HCT116 (cell line): ENCODE measurements at regions not wholly inside any gene's neighbourhood (a gene's known extent, or its start where the extent isn't known, plus 50 kb on each side); places are given as distances from the start of the nearest gene placed in this dataset.

ENCODE experiments used
- ELF1 ChIP-seq: IDR thresholded peaks from 2 replicates; pipeline ENCODE4 v1.6.1; 2012; ENCODE audit warnings: low read depth, borderline replicate concordance
- EZH2 ChIP-seq: fragments of 200-600 bp; sonication (generic); IDR thresholded peaks from 2 replicates; pipeline ENCODE4 v1.6.1; 2017; ENCODE audit warnings: antibody characterized with exemption, mixed run types
- POLR2A ChIP-seq: IDR thresholded peaks from 2 replicates; pipeline ENCODE4 v1.7.0; 2011; ENCODE audit warnings: borderline replicate concordance; ENCODE audit not compliant: insufficient read depth, insufficient read length; ENCODE audit errors: extremely low read depth
- RAD21 ChIP-seq: IDR thresholded peaks from 2 replicates; pipeline ENCODE4 v1.6.1; 2012; ENCODE audit warnings: low read depth, mild to moderate bottlenecking
- SRF ChIP-seq: IDR thresholded peaks from 2 replicates; pipeline ENCODE4 v1.6.1; 2012; ENCODE audit warnings: low read depth
- YY1 ChIP-seq: IDR thresholded peaks from 2 replicates; pipeline ENCODE4 v1.6.1; 2011; ENCODE audit warnings: low read length, low read depth, moderate library complexity, mild to moderate bottlenecking; ENCODE audit not compliant: insufficient replicate concordance; ENCODE audit errors: extremely low read depth
- TF ChIP-seq, protein P1 (sequence below), 3 experiments: fragments of 200-600 bp in 1 of 3; sonication (generic) in 1 of 3; IDR thresholded peaks in 2 of 3; conservative IDR thresholded peaks in 1 of 3; 2 replicates each; pipeline ENCODE4 v1.5.1; 2012 to 2017; ENCODE audit warnings: low read depth in 2 of 3, low read length in 2 of 3, antibody characterized with exemption in 1 of 3, borderline replicate concordance in 1 of 3, control low read depth in 1 of 3, mild to moderate bottlenecking in 1 of 3, mixed read lengths in 1 of 3, mixed run types in 1 of 3, moderate library complexity in 1 of 3; ENCODE audit not compliant: insufficient read depth in 1 of 3
- TF ChIP-seq, protein P2 (sequence below): IDR thresholded peaks from 2 replicates; pipeline ENCODE4 v1.6.1; 2012

DNA sequence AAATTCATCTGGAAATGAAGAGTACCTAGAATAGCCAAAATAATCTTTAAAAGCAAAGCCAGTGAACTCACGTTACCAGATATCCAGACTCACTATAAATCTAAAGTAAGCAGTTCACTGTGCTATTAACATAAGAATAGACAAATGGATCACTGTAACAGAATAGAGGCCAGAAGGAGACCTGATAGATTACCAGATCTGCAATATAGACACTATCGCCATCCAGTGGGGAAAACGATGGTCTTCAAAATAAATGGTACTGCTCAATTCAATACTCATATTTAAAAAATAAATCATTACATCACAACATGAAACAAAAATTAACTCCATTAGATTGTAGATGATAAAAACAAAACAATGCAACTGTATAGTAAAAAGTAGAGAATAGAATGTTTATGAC is 158.6 kb upstream of the CDH8 start:
- TF ChIP-seq, protein P1, sequence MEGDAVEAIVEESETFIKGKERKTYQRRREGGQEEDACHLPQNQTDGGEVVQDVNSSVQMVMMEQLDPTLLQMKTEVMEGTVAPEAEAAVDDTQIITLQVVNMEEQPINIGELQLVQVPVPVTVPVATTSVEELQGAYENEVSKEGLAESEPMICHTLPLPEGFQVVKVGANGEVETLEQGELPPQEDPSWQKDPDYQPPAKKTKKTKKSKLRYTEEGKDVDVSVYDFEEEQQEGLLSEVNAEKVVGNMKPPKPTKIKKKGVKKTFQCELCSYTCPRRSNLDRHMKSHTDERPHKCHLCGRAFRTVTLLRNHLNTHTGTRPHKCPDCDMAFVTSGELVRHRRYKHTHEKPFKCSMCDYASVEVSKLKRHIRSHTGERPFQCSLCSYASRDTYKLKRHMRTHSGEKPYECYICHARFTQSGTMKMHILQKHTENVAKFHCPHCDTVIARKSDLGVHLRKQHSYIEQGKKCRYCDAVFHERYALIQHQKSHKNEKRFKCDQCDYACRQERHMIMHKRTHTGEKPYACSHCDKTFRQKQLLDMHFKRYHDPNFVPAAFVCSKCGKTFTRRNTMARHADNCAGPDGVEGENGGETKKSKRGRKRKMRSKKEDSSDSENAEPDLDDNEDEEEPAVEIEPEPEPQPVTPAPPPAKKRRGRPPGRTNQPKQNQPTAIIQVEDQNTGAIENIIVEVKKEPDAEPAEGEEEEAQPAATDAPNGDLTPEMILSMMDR (IDR thresholded peaks at IDR 0.05 in 2 of 3, conservative IDR thresholded peaks at IDR 0.05 in 1 of 3; ENCODE audit: borderline replicate concordance in 1 of 3, insufficient read depth in 1 of 3, low read depth in 2 of 3, low read length in 2 of 3): no peak
- TF ChIP-seq SRF (no peak), ELF1 (no peak), RAD21 (no peak), YY1 (no peak), EZH2 (no peak), POLR2A (no peak)
- TF ChIP-seq, protein P2, sequence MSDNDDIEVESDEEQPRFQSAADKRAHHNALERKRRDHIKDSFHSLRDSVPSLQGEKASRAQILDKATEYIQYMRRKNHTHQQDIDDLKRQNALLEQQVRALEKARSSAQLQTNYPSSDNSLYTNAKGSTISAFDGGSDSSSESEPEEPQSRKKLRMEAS: no peak
